PC-9 (cell line): ENCODE measurements at regions not wholly inside any gene's neighbourhood (a gene's known extent, or its start where the extent isn't known, plus 50 kb on each side); places are given as distances from the start of the nearest gene placed in this dataset.
A peak's percentile ranks its signal among the peaks of the same experiment; 100 is the strongest.

Experiments
- BruUV-seq: library from RNA; stranded (reverse); fragments of 400-500 nt; replicated peaks from 2 replicates; lab custom pipeline; 2021; lab: Mats Ljungman, UMichigan
- CTCF ChIA-PET: fragments of 300-600 bp; sonication (Branson Sonifier 250); formaldehyde crosslinking; loops from one replicate; lab custom pipeline; 2022; ENCODE audit warnings: antibody characterized with exemption; lab: Charles Lee
- POLR2A ChIA-PET: fragments of 300-600 bp; sonication (Branson Sonifier 250); formaldehyde crosslinking; loops from one replicate; lab custom pipeline; 2022; ENCODE audit warnings: antibody characterized with exemption; ENCODE audit not compliant: unreplicated experiment; lab: Charles Lee
- DNase-seq, 2 experiments: peaks; one replicate each; pipeline versions ENCODE4 v3.0.0 to v3.0.0-alpha.2; 2015 to 2022; ENCODE audit warnings: mixed read lengths in 1 of 2
- H2AFZ ChIP-seq: fragments of 200-600 bp; sonication (generic); 2 replicates; pipeline ENCODE4 v1.8.1; 2017; ENCODE audit warnings: antibody characterized with exemption
- H3F3A ChIP-seq: fragments of 200-600 bp; sonication (generic); 2 replicates; pipeline ENCODE4 v1.8.1; 2017; ENCODE audit warnings: antibody characterized with exemption, mild to moderate bottlenecking, low read depth; ENCODE audit not compliant: insufficient read depth
- H3K27ac ChIP-seq: fragments of 200-600 bp; sonication (generic); 2 replicates; pipeline ENCODE4 v1.6.1; 2016; ENCODE audit warnings: mixed run types
- H3K27me3 ChIP-seq: fragments of 200-600 bp; sonication (generic); 2 replicates; pipeline ENCODE4 v1.6.1; 2016; ENCODE audit warnings: low read depth, mixed run types; ENCODE audit not compliant: insufficient read depth
- H3K36me3 ChIP-seq: fragments of 200-600 bp; sonication (generic); 2 replicates; pipeline ENCODE4 v1.6.1; 2016; ENCODE audit warnings: low read depth, mixed run types
- H3K4me1 ChIP-seq: fragments of 200-600 bp; sonication (generic); replicated peaks from 2 replicates; pipeline ENCODE4 v1.6.1; 2016; ENCODE audit warnings: mixed run types; ENCODE audit not compliant: insufficient read depth
- H3K4me2 ChIP-seq: fragments of 200-600 bp; sonication (generic); 2 replicates; pipeline ENCODE4 v1.6.1; 2017; ENCODE audit warnings: mixed run types
- H3K4me3 ChIP-seq: fragments of 200-600 bp; sonication (generic); 2 replicates; pipeline ENCODE4 v1.6.1; 2016; ENCODE audit warnings: mixed run types
- H3K79me2 ChIP-seq: fragments of 200-600 bp; sonication (generic); 2 replicates; pipeline ENCODE4 v1.6.1; 2017; ENCODE audit warnings: low read depth, mixed run types
- H3K9me2 ChIP-seq: fragments of 200-600 bp; sonication (generic); 2 replicates; pipeline ENCODE4 v1.8.1; 2017; ENCODE audit warnings: mild to moderate bottlenecking; ENCODE audit not compliant: insufficient read depth
- H3K9me3 ChIP-seq: fragments of 200-600 bp; sonication (generic); 2 replicates; pipeline ENCODE4 v1.8.1; 2016; ENCODE audit warnings: low read depth; ENCODE audit not compliant: insufficient read depth
- H4K20me1 ChIP-seq: fragments of 200-600 bp; sonication (generic); 2 replicates; pipeline ENCODE4 v1.8.1; 2017; ENCODE audit not compliant: insufficient read depth
- EZH2 ChIP-seq: fragments of 200-600 bp; sonication (generic); IDR thresholded peaks from 2 replicates; pipeline ENCODE4 v1.8.0; 2017; ENCODE audit warnings: antibody characterized with exemption, low read depth
- intact Hi-C: fragments of 100-400 bp; cut with micrococcal nuclease; formaldehyde crosslinking; loops from one replicate; pipeline ENCODE4 v1.10.0; 2022; ENCODE audit not compliant: unreplicated experiment
- TF ChIP-seq, protein P1 (sequence below): fragments of 200-600 bp; sonication (generic); conservative IDR thresholded peaks from 2 replicates; pipeline ENCODE4 v1.6.1; 2017; ENCODE audit warnings: mixed run types, antibody characterized with exemption, mild to moderate bottlenecking, moderate library complexity

DNA sequence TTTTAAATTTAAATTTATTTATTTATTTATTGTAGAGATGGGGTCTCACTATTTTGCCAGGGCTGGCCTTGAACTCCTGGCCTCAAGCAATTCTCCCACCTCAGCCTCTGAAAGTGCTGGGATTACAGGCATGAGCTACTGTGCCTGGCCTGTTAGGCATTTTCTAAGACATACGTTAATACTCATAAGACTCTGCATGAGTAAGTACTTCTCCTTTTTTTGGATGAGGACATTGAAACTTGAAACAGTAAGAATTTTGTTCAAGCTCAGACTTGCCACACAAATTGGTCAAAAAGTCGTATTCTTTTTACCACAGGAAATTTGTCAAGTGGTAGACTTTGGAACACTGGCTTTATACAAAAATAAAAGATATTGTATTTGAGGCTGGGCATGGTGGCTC is 187.4 kb upstream of the RASSF8 start:
- peaks cover 14% of the 10 kb centered on the region for H3K4me1 ChIP-seq
- H3K9me3 ChIP-seq = no peaks in the 10 kb centered on the region
- ChIA-PET CTCF (no interaction called here), POLR2A (interaction anchor here (0.6 to 0.7 kb wide), 2 partner anchors 73 to 933 kb away, joined by 4 to 7 read pairs; no protein-coding TSS in a partner anchor)
- H3K36me3 ChIP-seq = no peaks in the 10 kb centered on the region
- H2AFZ ChIP-seq = no peak overlapping the region
- peaks cover 11% of the 10 kb centered on the region for H3F3A ChIP-seq
- H3K79me2 ChIP-seq = no peaks in the 10 kb centered on the region
- no TSS peak for BruUV-seq
- H4K20me1 ChIP-seq = no peaks in the 10 kb centered on the region
- TF ChIP-seq, protein P1, sequence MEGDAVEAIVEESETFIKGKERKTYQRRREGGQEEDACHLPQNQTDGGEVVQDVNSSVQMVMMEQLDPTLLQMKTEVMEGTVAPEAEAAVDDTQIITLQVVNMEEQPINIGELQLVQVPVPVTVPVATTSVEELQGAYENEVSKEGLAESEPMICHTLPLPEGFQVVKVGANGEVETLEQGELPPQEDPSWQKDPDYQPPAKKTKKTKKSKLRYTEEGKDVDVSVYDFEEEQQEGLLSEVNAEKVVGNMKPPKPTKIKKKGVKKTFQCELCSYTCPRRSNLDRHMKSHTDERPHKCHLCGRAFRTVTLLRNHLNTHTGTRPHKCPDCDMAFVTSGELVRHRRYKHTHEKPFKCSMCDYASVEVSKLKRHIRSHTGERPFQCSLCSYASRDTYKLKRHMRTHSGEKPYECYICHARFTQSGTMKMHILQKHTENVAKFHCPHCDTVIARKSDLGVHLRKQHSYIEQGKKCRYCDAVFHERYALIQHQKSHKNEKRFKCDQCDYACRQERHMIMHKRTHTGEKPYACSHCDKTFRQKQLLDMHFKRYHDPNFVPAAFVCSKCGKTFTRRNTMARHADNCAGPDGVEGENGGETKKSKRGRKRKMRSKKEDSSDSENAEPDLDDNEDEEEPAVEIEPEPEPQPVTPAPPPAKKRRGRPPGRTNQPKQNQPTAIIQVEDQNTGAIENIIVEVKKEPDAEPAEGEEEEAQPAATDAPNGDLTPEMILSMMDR = no peak
- no peak for TF ChIP-seq EZH2
- no peak overlapping the region for H3K4me2 ChIP-seq
- H3K4me3 ChIP-seq = no peak overlapping the region
- DNase-seq = no peak
- no peaks in the 10 kb centered on the region; the same call in 1 of the 2 replicates for H3K9me2 ChIP-seq
- intact Hi-C loops = no loop called here
- H3K27me3 ChIP-seq = no peaks in the 10 kb centered on the region
- H3K27ac ChIP-seq = no peak overlapping the region

DNA sequence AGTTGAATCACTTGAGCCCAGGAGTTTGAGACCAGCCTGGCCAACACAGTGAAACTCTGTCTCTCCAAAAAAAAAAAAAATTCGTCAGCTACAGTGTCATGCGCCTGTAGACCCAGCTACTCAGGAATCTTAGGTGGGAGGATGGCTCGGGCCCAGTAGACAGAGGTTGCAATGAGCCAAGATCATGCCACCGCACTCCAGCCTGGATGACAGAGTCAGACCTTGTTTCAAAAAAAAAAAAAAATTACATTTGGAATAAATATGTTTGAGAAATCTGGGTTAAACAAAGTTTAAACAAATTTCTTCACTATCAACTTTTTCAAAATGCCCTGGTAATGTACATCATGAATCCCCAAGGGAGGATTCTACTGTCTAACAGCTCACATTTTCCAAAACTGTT is 187.0 kb upstream of the RASSF8 start:
- no TSS peak for BruUV-seq
- ChIA-PET CTCF (no interaction called here), POLR2A (interaction anchor here (0.6 kb wide), 1 partner anchor 932 kb away, joined by 4 read pairs; no protein-coding TSS in a partner anchor)
- DNase-seq = no peak
- Histone ChIP-seq H3F3A (peaks cover 11% of the 10 kb centered on the region), H3K9me2 (no peaks in the 10 kb centered on the region), H3K4me1 (peaks cover 18% of the 10 kb centered on the region), H3K9me3 (no peaks in the 10 kb centered on the region), H3K36me3 (no peaks in the 10 kb centered on the region), H4K20me1 (no peaks in the 10 kb centered on the region), H2AFZ (no peak overlapping the region), H3K4me3 (no peak overlapping the region), H3K27me3 (no peaks in the 10 kb centered on the region), H3K27ac (no peak overlapping the region), H3K4me2 (no peak overlapping the region), H3K79me2 (no peaks in the 10 kb centered on the region)
- intact Hi-C loops = no loop called here
- no peak for TF ChIP-seq EZH2
- TF ChIP-seq, protein P1 = no peak

DNA sequence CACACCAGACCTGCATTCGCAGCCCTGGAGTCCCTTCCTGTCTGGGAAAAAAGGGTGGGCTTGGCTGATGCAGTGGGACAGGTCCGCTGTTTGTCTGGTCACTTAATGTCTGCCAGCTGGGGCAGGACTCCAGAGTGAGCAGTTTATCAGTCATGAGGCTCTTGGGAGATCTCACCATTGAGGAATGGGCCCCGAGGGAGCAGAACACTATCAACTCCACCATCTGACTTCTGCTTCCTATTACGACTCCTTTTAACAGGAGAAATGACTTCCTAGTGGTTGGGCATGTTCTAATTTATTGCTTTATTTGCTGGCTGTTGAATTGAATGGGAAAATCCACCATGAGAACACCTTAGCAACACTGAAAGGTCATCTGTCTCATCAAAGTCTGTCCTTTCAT is 182.5 kb upstream of the RASSF8 start:
- no TSS peak for BruUV-seq
- Histone ChIP-seq H3K27me3 (no peaks in the 10 kb centered on the region), H3K9me3 (no peaks in the 10 kb centered on the region), H3K79me2 (no peaks in the 10 kb centered on the region), H3K27ac (no peak overlapping the region), H3F3A (no peaks in the 10 kb centered on the region; the same call in 1 of the 2 replicates), H3K9me2 (no peaks in the 10 kb centered on the region), H3K4me3 (no peak overlapping the region), H3K4me1 (peaks cover 4% of the 10 kb centered on the region; the same call in 1 of the 2 replicates), H4K20me1 (no peaks in the 10 kb centered on the region), H3K36me3 (no peaks in the 10 kb centered on the region), H2AFZ (no peak overlapping the region), H3K4me2 (no peak overlapping the region)
- ChIA-PET CTCF (no interaction called here), POLR2A (no interaction called here)
- no peak for TF ChIP-seq EZH2
- TF ChIP-seq, protein P1 = no peak
- intact Hi-C loops = no loop called here
- DNase-seq = peak; percentile 34 to 68
